HEK293 (cell line): ENCODE measurements at regions not wholly inside any gene's neighbourhood (a gene's known extent, or its start where the extent isn't known, plus 50 kb on each side); places are given as distances from the start of the nearest gene placed in this dataset.
A peak's percentile ranks its signal among the peaks of the same experiment; 100 is the strongest.

ENCODE experiments used
- CTCF ChIP-seq: fragments of 450-650 bp; formaldehyde crosslinking; IDR thresholded peaks from 2 replicates; pipeline ENCODE4 v1.5.1; 2016; ENCODE audit warnings: missing biosample characterization, missing genetic modification characterization
- INSM2 ChIP-seq: fragments of 450-650 bp; formaldehyde crosslinking; IDR thresholded peaks from 2 replicates; pipeline ENCODE4 v1.5.1; 2016; ENCODE audit warnings: missing biosample characterization, missing genetic modification characterization
- SCRT2 ChIP-seq: fragments of 450-650 bp; formaldehyde crosslinking; IDR thresholded peaks from 2 replicates; pipeline ENCODE4 v1.5.1; 2016; ENCODE audit warnings: missing biosample characterization, missing genetic modification characterization
- SP3 ChIP-seq: fragments of 450-650 bp; formaldehyde crosslinking; IDR thresholded peaks from 2 replicates; pipeline ENCODE4 v1.5.1; 2016; ENCODE audit warnings: missing biosample characterization, missing genetic modification characterization
- ZNF114 ChIP-seq: fragments of 450-650 bp; formaldehyde crosslinking; IDR thresholded peaks from 2 replicates; pipeline ENCODE4 v1.5.0; 2017; ENCODE audit warnings: missing biosample characterization, missing genetic modification characterization
- ZNF146 ChIP-seq: fragments of 450-650 bp; formaldehyde crosslinking; IDR thresholded peaks from 2 replicates; pipeline ENCODE4 v1.5.1; 2016; ENCODE audit warnings: missing biosample characterization, missing genetic modification characterization
- ZNF24 ChIP-seq: fragments of 450-650 bp; formaldehyde crosslinking; IDR thresholded peaks from 2 replicates; pipeline ENCODE4 v1.5.1; 2016; ENCODE audit warnings: missing biosample characterization, missing genetic modification characterization
- ZNF518A ChIP-seq: fragments of 450-650 bp; formaldehyde crosslinking; conservative IDR thresholded peaks from 2 replicates; pipeline ENCODE4 v1.5.1; 2016; ENCODE audit warnings: low read depth, missing biosample characterization, missing genetic modification characterization
- ZNF639 ChIP-seq: fragments of 450-650 bp; formaldehyde crosslinking; IDR thresholded peaks from 2 replicates; pipeline ENCODE4 v1.5.1; 2016; ENCODE audit warnings: missing biosample characterization, missing genetic modification characterization

GRCh38 chr15:35286721-35287120, 201.6 kb upstream of the NANOGP8 start:
- TF ChIP-seq INSM2 (tag by site-specific recombination) (no peak), ZNF24 (tag by site-specific recombination) (no peak), ZNF639 (tag by site-specific recombination) (no peak), ZNF518A (tag by site-specific recombination) (no peak), SCRT2 (peak; percentile 57; the same call in 1 of the 2 replicates), ZNF146 (no peak), SP3 (tag by site-specific recombination) (no peak), CTCF (tag by site-specific recombination) (no peak), ZNF114 (tag by site-specific recombination) (no peak)
